ENCODE measurements at regions not wholly inside any gene's neighbourhood (a gene's known extent, or its start where the extent isn't known, plus 50 kb on each side); places are given as distances from the start of the nearest gene placed in this dataset.

GRCh38 chr12:107533218-107533617 lies 152.4 kb upstream of the PWP1 start:
- ChIA-PET POLR2A (ENCODE audit: low non-redundant PET) (no interaction called here), CTCF (no interaction called here)
- no peaks in the 10 kb centered on the region for H3K36me3 ChIP-seq (ENCODE audit: insufficient read depth, low read length, poor library complexity, severe bottlenecking)
- H3K27me3 ChIP-seq (replicated peaks; ENCODE audit: insufficient read depth, low read depth, low read length, poor library complexity) = no peaks in the 10 kb centered on the region
- H3K4me3 ChIP-seq (ENCODE audit: low read depth, low read length, poor library complexity, severe bottlenecking) = no peak overlapping the region
- no peak overlapping the region for H3K27ac ChIP-seq (ENCODE audit: low read depth, low read length, poor library complexity, severe bottlenecking)
- H3K4me1 ChIP-seq (ENCODE audit: insufficient read depth, low read length, poor library complexity, severe bottlenecking) = no peaks in the 10 kb centered on the region
- TF ChIP-seq EZH2 (IDR thresholded peaks at IDR 0.05; ENCODE audit: borderline replicate concordance, low read depth, low read length, poor library complexity, severe bottlenecking) = no peak
- intact Hi-C loops (cut with micrococcal nuclease; ENCODE audit: unreplicated experiment) = no loop called here
- BruUV-seq (replicated peaks) = no TSS peak
- DNase-seq (ENCODE audit: low spot score) = no peak
- H3K9me3 ChIP-seq (ENCODE audit: low read depth, low read length, poor library complexity, severe bottlenecking) = no peaks in the 10 kb centered on the region

- intact Hi-C loops (cut with micrococcal nuclease; ENCODE audit: unreplicated experiment) = no loop called here
- BruUV-seq (replicated peaks) = no TSS peak
- Histone ChIP-seq H3K9me3 (ENCODE audit: low read depth, low read length, poor library complexity, severe bottlenecking) (no peaks in the 10 kb centered on the region), H3K36me3 (ENCODE audit: insufficient read depth, low read length, poor library complexity, severe bottlenecking) (no peaks in the 10 kb centered on the region), H3K4me1 (ENCODE audit: insufficient read depth, low read length, poor library complexity, severe bottlenecking) (no peaks in the 10 kb centered on the region), H3K27me3 (replicated peaks; ENCODE audit: insufficient read depth, low read depth, low read length, poor library complexity) (no peaks in the 10 kb centered on the region), H3K27ac (ENCODE audit: low read depth, low read length, poor library complexity, severe bottlenecking) (no peak overlapping the region), H3K4me3 (ENCODE audit: low read depth, low read length, poor library complexity, severe bottlenecking) (no peak overlapping the region)
- ChIA-PET POLR2A (ENCODE audit: low non-redundant PET) (no interaction called here), CTCF (no interaction called here)
- DNase-seq (ENCODE audit: low spot score) = no peak
- TF ChIP-seq EZH2 (IDR thresholded peaks at IDR 0.05; ENCODE audit: borderline replicate concordance, low read depth, low read length, poor library complexity, severe bottlenecking) (no peak), CTCF (conservative IDR thresholded peaks at IDR 0.05; ENCODE audit: low read depth, low read length) (no peak)
These were observed 149.0 kb upstream of the PWP1 start for GRCh38 chr12:107536613-107537012.

GRCh38 chr12:107537464-107538119 lies 148.0 kb upstream of the PWP1 start:
- TF ChIP-seq CTCF (conservative IDR thresholded peaks at IDR 0.05; ENCODE audit: low read depth, low read length) (no peak), EZH2 (IDR thresholded peaks at IDR 0.05; ENCODE audit: borderline replicate concordance, low read depth, low read length, poor library complexity, severe bottlenecking) (no peak)
- H3K36me3 ChIP-seq (ENCODE audit: insufficient read depth, low read length, poor library complexity, severe bottlenecking) = no peaks in the 10 kb centered on the region
- DNase-seq (ENCODE audit: low spot score) = no peak
- no peaks in the 10 kb centered on the region for H3K9me3 ChIP-seq (ENCODE audit: low read depth, low read length, poor library complexity, severe bottlenecking)
- no peaks in the 10 kb centered on the region for H3K27me3 ChIP-seq (replicated peaks; ENCODE audit: insufficient read depth, low read depth, low read length, poor library complexity)
- ChIA-PET POLR2A (ENCODE audit: low non-redundant PET) (no interaction called here), CTCF (no interaction called here)
- no TSS peak for BruUV-seq (replicated peaks)
- no peak overlapping the region for H3K4me3 ChIP-seq (ENCODE audit: low read depth, low read length, poor library complexity, severe bottlenecking)
- no peaks in the 10 kb centered on the region for H3K4me1 ChIP-seq (ENCODE audit: insufficient read depth, low read length, poor library complexity, severe bottlenecking)
- intact Hi-C loops (cut with micrococcal nuclease; ENCODE audit: unreplicated experiment) = no loop called here
- no peak overlapping the region for H3K27ac ChIP-seq (ENCODE audit: low read depth, low read length, poor library complexity, severe bottlenecking)
